GM18517 (cell line): ENCODE measurements at regions not wholly inside any gene's neighbourhood (a gene's known extent, or its start where the extent isn't known, plus 50 kb on each side); places are given as distances from the start of the nearest gene placed in this dataset.

Experiments used
- ATAC-seq: cut with Tn5 transposase; IDR thresholded peaks from one replicate; pipeline ENCODE4 v1.9.1; 2021; ENCODE audit warnings: mild to moderate bottlenecking, moderate library complexity; ENCODE audit not compliant: unreplicated experiment

DNA sequence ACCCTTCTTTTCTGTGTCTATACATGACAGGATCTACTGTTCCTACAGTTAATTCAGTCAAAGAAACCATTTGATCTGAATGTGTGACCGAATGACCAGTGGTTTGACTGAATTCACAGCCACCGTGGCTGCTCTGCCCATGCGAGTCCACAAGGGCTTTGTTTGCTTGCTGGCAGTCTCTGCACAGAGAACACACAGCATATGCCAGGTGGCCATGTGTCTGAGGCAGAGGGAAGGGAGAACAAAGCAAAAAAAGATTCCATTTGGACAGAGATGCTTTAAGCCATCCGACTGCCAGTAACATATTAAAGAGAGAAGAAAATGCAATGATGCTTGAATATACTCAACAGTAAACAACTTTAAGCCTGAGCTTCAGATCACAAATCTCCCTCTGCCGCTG lies 737.8 kb upstream of the CXADR start:
- no peak for ATAC-seq

- ATAC-seq: no peak
These were observed 735.7 kb upstream of the CXADR start for GRCh38 chr21:16777041-16777720.

GRCh38 chr21:16788584-16788983 lies 724.3 kb upstream of the CXADR start:
- ATAC-seq: no peak

- no peak for ATAC-seq
These were observed 723.2 kb upstream of the CXADR start for GRCh38 chr21:16789636-16790035.

DNA sequence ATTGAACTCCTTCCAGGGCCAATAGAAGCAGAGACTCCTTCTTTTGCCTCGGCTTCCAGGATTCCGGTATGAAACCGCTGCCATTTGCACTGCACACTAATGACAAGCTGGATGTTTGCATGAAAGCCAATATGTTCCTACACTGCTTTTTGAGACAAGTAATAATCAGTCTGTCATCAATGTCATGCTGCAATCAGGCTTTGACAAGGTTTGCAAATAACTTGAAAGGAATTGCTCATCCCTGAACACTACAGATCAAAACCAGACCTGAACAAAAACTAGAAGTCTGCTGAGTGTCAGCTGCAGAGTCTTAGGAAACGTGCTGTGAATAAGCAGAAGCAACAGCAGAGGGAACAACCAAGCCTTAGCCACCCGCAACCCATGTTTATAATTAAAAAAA lies 720.7 kb upstream of the CXADR start:
- ATAC-seq: no peak

GRCh38 chr21:16794950-16795349 lies 717.9 kb upstream of the CXADR start:
- ATAC-seq: no peak

DNA sequence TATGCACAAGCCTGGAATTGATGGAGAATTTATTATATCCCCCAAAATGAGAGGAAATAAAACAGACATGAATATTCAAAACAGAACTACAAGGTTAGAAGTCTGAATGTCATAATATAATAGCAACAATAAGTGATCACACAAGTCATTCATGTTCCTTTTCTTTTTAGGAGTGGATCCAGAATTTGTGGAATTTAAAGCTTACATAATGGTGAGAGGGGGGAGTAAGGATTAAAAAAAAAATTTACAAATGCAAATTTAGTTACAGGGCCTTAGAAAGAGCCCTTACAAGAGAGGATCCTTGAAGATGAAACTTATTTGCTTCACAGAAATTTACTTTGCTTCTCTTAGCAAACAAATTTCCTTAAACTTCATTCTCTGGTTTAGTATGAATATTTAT lies 716.1 kb upstream of the CXADR start:
- ATAC-seq: no peak

GRCh38 chr21:16797540-16797939 lies 715.3 kb upstream of the CXADR start:
- no peak for ATAC-seq

GRCh38 chr21:16797966-16798365 lies 714.9 kb upstream of the CXADR start:
- ATAC-seq: no peak

GRCh38 chr21:16800536-16801275 lies 712.1 kb upstream of the CXADR start:
- ATAC-seq: no peak

GRCh38 chr21:16811011-16811410 lies 701.8 kb upstream of the CXADR start:
- ATAC-seq: no peak

- ATAC-seq: no peak
These were observed 700.9 kb upstream of the CXADR start for GRCh38 chr21:16811970-16812369.

DNA sequence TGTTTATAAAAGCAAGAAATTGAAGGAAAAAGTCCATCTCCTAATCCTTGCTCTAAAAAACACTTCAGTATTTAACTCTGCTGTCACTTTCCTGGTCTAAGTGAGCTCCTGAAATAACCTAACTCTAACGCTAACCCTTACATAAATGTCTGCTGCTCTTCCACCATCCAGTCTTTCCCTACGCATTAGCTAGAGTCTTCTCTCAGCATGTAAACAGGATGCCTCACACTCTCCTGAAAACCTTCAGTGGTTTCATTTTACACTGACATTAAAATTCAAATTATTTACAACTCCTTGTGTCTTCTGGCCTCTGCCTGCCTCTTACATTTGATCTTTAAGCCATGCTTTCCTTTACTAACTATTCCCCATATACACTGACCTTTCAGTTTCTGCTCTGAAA lies 697.6 kb upstream of the CXADR start:
- no peak for ATAC-seq

DNA sequence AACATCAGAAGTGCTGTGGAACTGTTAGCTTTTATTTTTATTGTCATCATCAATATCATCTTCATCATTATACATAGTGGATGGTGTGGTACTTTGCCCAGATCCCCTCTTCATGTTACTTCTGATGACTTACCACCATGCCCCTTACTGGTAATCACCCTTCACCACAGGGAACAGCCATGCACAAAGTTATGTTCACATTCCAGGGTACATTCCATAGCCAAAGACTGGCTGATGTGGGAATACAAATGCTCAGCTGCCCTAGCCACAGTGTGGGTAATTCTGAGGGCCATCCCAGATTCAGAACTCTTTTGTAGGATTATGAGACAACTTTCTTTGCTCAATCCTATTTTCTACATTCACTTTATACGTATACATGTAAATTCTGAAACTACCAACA lies 691.3 kb upstream of the CXADR start:
- no peak for ATAC-seq

GRCh38 chr21:16829532-16829931 lies 683.3 kb upstream of the CXADR start:
- ATAC-seq: no peak

DNA sequence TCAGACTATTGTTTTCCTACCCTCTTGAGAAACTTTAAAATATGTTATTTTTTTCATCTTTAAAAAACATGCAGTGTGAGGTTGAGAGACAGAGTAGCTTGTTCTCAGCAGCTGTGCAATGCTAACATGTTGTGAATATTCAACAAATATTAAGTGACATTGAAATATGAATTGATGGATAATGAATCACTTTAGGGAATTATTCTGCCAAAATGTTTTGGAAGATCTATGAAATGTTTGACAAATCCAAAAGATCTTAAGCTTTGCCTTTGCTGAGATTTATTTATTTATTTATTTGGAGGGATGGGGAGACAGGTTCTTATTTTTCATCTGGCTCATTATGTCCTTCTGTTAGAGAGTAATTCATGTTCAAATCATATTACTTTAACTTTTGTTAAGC lies 680.1 kb upstream of the CXADR start:
- no peak for ATAC-seq

DNA sequence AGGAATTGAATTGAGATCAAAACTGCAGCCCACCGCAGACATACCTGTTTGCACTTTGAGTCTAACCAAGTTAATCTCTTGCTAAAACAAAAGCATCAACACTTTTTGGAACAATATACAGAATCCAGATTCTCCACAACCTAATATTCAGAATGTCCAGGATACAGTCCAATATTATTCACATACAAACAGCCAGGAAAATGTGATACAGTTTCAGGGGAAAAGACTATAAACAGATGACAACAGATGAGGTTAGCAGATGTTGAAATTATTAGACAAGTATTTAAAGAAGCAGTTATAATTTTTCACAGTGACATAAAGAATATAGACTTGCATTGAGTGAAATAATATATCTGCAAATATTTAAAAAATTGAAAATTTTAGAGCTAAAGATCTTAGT lies 678.1 kb upstream of the CXADR start:
- ATAC-seq: no peak

DNA sequence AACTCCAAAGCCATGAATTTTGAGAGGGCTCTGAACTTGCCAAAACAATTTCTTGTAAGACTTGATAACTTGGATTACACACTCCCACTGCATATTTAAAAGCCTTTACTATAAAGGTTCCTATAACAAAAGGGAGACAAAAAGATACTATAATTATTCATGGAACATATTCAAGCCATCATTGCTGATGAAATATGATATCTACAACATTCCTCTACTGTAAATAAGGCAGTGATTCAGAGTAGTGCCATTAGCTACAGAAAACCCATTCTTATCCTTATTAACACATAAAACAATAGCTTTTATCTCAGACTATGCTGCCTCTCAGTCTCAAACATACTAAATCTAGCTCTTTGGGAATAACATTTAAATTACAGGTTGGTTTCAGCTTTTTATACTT lies 675.5 kb upstream of the CXADR start:
- ATAC-seq: no peak

DNA sequence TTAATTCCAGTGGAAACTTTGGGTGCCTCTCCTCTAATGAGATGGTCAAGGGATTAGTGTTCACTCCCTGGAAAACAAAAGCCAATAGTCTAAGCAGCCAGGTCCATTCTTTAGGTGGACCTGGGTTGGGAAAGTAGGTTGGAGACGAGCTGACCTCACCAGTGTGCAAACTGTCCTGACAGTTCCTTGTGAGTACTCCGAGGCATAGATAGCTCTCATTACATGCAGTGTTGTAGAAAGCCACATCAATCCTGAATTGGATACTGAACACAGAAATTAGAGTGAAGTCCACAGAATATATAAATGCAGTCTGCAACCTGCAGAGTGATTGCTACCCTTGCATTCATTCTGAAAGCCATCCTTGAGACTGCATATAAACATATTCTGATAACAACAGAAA lies 675.1 kb upstream of the CXADR start:
- no peak for ATAC-seq

DNA sequence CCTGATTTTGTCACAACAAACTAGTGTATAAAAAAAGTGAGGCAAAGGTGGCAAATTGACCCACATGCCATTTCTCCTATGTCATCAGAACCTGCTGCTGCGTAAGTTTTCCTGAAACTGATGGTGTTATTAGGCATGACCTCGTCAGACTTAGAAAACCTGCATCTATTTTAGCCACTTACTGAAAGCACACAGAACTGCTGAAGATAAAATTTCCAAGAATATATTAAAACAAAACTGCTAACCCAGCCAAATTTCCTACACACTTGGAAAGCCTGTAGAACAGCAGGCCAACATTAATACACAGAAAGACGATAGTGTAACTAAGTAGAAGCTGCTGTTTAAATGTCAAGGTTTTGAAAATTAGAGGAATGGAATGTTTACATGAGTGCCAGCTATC lies 674.5 kb upstream of the CXADR start:
- no peak for ATAC-seq

DNA sequence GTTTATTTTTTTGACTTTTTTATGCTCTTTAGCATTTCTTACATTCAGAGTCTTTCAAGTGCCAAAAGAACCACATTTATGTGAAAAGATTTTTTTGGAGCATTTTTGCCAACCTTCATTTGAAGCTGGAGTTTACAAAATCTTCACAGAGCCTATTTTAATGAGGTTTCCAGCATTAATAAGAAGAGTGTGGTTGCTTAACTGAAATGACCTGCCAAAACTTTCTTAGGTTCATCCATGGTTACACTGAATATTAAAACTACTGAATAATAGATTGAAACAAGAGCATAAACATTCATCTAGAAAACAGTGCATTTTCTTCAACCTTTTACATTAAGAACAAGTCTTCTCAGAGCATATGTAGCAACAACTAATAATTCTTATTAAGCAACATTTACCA lies 672.3 kb upstream of the CXADR start:
- no peak for ATAC-seq

- no peak for ATAC-seq
These were observed 670.7 kb upstream of the CXADR start for GRCh38 chr21:16841975-16842695.
